ENCODE measurements at regions not wholly inside any gene's neighbourhood (a gene's known extent, or its start where the extent isn't known, plus 50 kb on each side); places are given as distances from the start of the nearest gene placed in this dataset.

- Histone ChIP-seq H3K36me3 (no peaks in the 10 kb centered on the region), H3K4me3 (no peak overlapping the region), H3K27me3 (replicated peaks in 1 of 7) (no peaks in the 10 kb centered on the region), H3K27ac (no peak overlapping the region), H3K4me1 (peaks cover 0 to 16% (median 1%) of the 10 kb centered on the region in 6 donors), H3K9me3 (no peaks in the 10 kb centered on the region)
- WGBS, 5 donors, result 92 to 98% (median 92%) methylated on average over 5 of the region's 5 CpGs
- no peak for TF ChIP-seq CTCF (IDR thresholded peaks at IDR 0.05 in 8 of 11, conservative IDR thresholded peaks at IDR 0.05 in 3 of 11)
- TF ChIP-seq POLR2A (IDR thresholded peaks at IDR 0.05), result no peak
- no peak for TF ChIP-seq POLR2AphosphoS5 (IDR thresholded peaks at IDR 0.05)
- intact Hi-C loops (cut with DNase I; ENCODE audit: low total_unique reads), result no loop called here
- no peak for DNase-seq
Measured at GRCh38 chr5:89281211-89281610, 398.2 kb upstream of the MEF2C start.

- Histone ChIP-seq H3K4me1 (peaks cover 0 to 16% (median 0%) of the 10 kb centered on the region in 6 donors), H3K27me3 (replicated peaks in 1 of 7) (no peaks in the 10 kb centered on the region), H3K36me3 (no peaks in the 10 kb centered on the region), H3K9me3 (no peaks in the 10 kb centered on the region), H3K4me3 (no peak overlapping the region), H3K27ac (no peak overlapping the region)
- TF ChIP-seq CTCF (IDR thresholded peaks at IDR 0.05 in 8 of 11, conservative IDR thresholded peaks at IDR 0.05 in 3 of 11) (no peak), POLR2A (IDR thresholded peaks at IDR 0.05) (no peak), POLR2AphosphoS5 (IDR thresholded peaks at IDR 0.05) (no peak)
- 51 to 79% (median 68%) methylated on average over 2 of the region's 2 CpGs for WGBS, 5 donors
- intact Hi-C loops (cut with DNase I; ENCODE audit: low total_unique reads), result no loop called here
- DNase-seq, result no peak
Measured at GRCh38 chr5:89280103-89281037, 397.4 kb upstream of the MEF2C start.

- no peaks in the 10 kb centered on the region for H3K27me3 ChIP-seq (replicated peaks in 1 of 7)
- H3K36me3 ChIP-seq, result no peaks in the 10 kb centered on the region
- 38 to 63% (median 51%) methylated on average over 5 of the region's 5 CpGs for WGBS, 5 donors
- DNase-seq, result no peak
- intact Hi-C loops (cut with DNase I; ENCODE audit: low total_unique reads), result no loop called here
- no peaks in the 10 kb centered on the region for H3K9me3 ChIP-seq
- H3K27ac ChIP-seq, result no peak overlapping the region
- peaks cover 0 to 16% (median 0%) of the 10 kb centered on the region in 6 donors for H3K4me1 ChIP-seq
- no peak for TF ChIP-seq POLR2A (IDR thresholded peaks at IDR 0.05)
- no peak for TF ChIP-seq CTCF (IDR thresholded peaks at IDR 0.05 in 8 of 11, conservative IDR thresholded peaks at IDR 0.05 in 3 of 11)
- no peak for TF ChIP-seq POLR2AphosphoS5 (IDR thresholded peaks at IDR 0.05)
- no peak overlapping the region for H3K4me3 ChIP-seq
Measured at GRCh38 chr5:89279391-89280036, 396.5 kb upstream of the MEF2C start.

- intact Hi-C loops (cut with DNase I; ENCODE audit: low total_unique reads), result no loop called here
- Histone ChIP-seq H3K36me3 (no peaks in the 10 kb centered on the region), H3K27ac (no peak overlapping the region), H3K4me3 (no peak overlapping the region), H3K9me3 (no peaks in the 10 kb centered on the region), H3K27me3 (replicated peaks in 1 of 7) (no peaks in the 10 kb centered on the region), H3K4me1 (peaks cover 0 to 22% (median 0%) of the 10 kb centered on the region in 6 donors)
- no peak for DNase-seq
- TF ChIP-seq CTCF (IDR thresholded peaks at IDR 0.05 in 8 of 11, conservative IDR thresholded peaks at IDR 0.05 in 3 of 11) (no peak), POLR2AphosphoS5 (IDR thresholded peaks at IDR 0.05) (no peak), POLR2A (IDR thresholded peaks at IDR 0.05) (no peak)
- 77 to 89% (median 88%) methylated on average over 4 of the region's 4 CpGs for WGBS, 5 donors
Measured at GRCh38 chr5:89277816-89278215, 394.8 kb upstream of the MEF2C start.

Measured in spleen (tissue), 11 donors.